Natural killer cell (primary cell): ENCODE measurements at regions not wholly inside any gene's neighbourhood (a gene's known extent, or its start where the extent isn't known, plus 50 kb on each side); places are given as distances from the start of the nearest gene placed in this dataset.

Source experiments
- ATAC-seq, 3 donors: fragments of 150-1000 bp in 2 of 3; fragments of 200-7000 bp in 1 of 3; cut with Tn5 transposase; 1 replicate in 1 of 3; 2 replicates in 2 of 3; pipeline ENCODE4 v1.10.0; 2021; ENCODE audit warnings: mild to moderate bottlenecking in 2 of 3, moderate library complexity in 2 of 3
- DNase-seq, 2 donors: peaks; one replicate each; pipeline versions ENCODE4 v3.0.0 to v3.0.0-alpha.2; 2013 to 2021; ENCODE audit warnings: mixed read lengths in 1 of 2
- H3K27ac ChIP-seq: one replicate; pipeline ENCODE4 v1.5.1; 2013; ENCODE audit warnings: mild to moderate bottlenecking, low read length
- H3K27me3 ChIP-seq: one replicate; pipeline ENCODE4 v1.6.1; 2013; ENCODE audit warnings: low read length; ENCODE audit not compliant: control insufficient read depth, insufficient read depth
- H3K36me3 ChIP-seq: one replicate; pipeline ENCODE4 v1.6.1; 2013; ENCODE audit warnings: low read length; ENCODE audit not compliant: control insufficient read depth, insufficient read depth
- H3K4me1 ChIP-seq: one replicate; pipeline ENCODE4 v1.6.1; 2013; ENCODE audit warnings: low read length; ENCODE audit not compliant: control insufficient read depth, insufficient read depth
- H3K4me3 ChIP-seq: one replicate; pipeline ENCODE4 v1.5.1; 2013; ENCODE audit warnings: low read length
- H3K9me3 ChIP-seq: one replicate; pipeline ENCODE4 v1.6.1; 2013; ENCODE audit warnings: low read length; ENCODE audit not compliant: control insufficient read depth, insufficient read depth
- H3K27ac Mint-ChIP-seq, 2 donors: one replicate each; pipeline ENCODE4 v1.8.0; 2022; ENCODE audit warnings: mild to moderate bottlenecking in 2 of 2, mixed read lengths in 2 of 2, moderate library complexity in 1 of 2
- H3K27me3 Mint-ChIP-seq, 2 donors: one replicate each; pipeline ENCODE4 v1.8.0; 2022; ENCODE audit warnings: low read depth in 2 of 2, mixed read lengths in 2 of 2
- H3K36me3 Mint-ChIP-seq: one replicate; pipeline ENCODE4 v1.8.0; 2022; ENCODE audit warnings: mixed read lengths
- H3K4me1 Mint-ChIP-seq, 2 donors: one replicate each; pipeline ENCODE4 v1.8.0; 2022; ENCODE audit warnings: mixed read lengths in 2 of 2
- H3K4me3 Mint-ChIP-seq: one replicate; pipeline ENCODE4 v1.8.0; 2022; ENCODE audit warnings: mild to moderate bottlenecking, moderate library complexity, mixed read lengths
- H3K9me3 Mint-ChIP-seq, 2 donors: one replicate each; pipeline ENCODE4 v1.8.0; 2022; ENCODE audit warnings: mixed read lengths in 2 of 2
- CTCF ChIP-seq: fragments of 200-600 bp; IDR thresholded peaks from one replicate; pipeline ENCODE4 v1.8.0; 2022; ENCODE audit warnings: antibody characterized with exemption
- WGBS: methylation state at CpG from one replicate; pipeline ENCODE4 v1.1.7; 2013; ENCODE audit warnings: missing lambda C conversion rate; ENCODE audit not compliant: insufficient coverage; 5-methylcytosine and 5-hydroxymethylcytosine counted together
- intact Hi-C: fragments of 100-400 bp; cut with micrococcal nuclease; formaldehyde crosslinking; loops from one replicate; pipeline ENCODE4 v1.14.2; 2022

GRCh38 chr4:184324939-184325477 lies 107.3 kb upstream of the ENPP6 start:
- Histone ChIP-seq H3K9me3 (no peaks in the 10 kb centered on the region), H3K4me1 (peaks cover 17% of the 10 kb centered on the region), H3K27ac (no peak overlapping the region), H3K4me3 (no peak overlapping the region), H3K27me3 (no peaks in the 10 kb centered on the region), H3K36me3 (no peaks in the 10 kb centered on the region)
- TF ChIP-seq CTCF, result no peak
- H3K27ac Mint-ChIP-seq, result no peak overlapping the region
- DNase-seq, result no peak
- H3K36me3 Mint-ChIP-seq, result no peaks in the 10 kb centered on the region
- peaks cover 5% of the 10 kb centered on the region in 2 donors for H3K4me1 Mint-ChIP-seq
- ATAC-seq, result no peak
- 96% methylated on average over 6 of the region's 6 CpGs for WGBS
- no peaks in the 10 kb centered on the region for H3K27me3 Mint-ChIP-seq
- intact Hi-C loops, result no loop called here
- H3K4me3 Mint-ChIP-seq, result no peak overlapping the region
- no peaks in the 10 kb centered on the region for H3K9me3 Mint-ChIP-seq

- ATAC-seq (no peak), DNase-seq (no peak)
- H3K4me3 Mint-ChIP-seq, result no peak overlapping the region
- Histone ChIP-seq H3K27me3 (no peaks in the 10 kb centered on the region), H3K36me3 (no peaks in the 10 kb centered on the region), H3K9me3 (no peaks in the 10 kb centered on the region), H3K4me1 (peaks cover 7% of the 10 kb centered on the region), H3K27ac (no peak overlapping the region), H3K4me3 (no peak overlapping the region)
- H3K36me3 Mint-ChIP-seq, result no peaks in the 10 kb centered on the region
- WGBS, result 93% methylated on average over 1 of the region's 2 CpGs
- H3K27me3 Mint-ChIP-seq, result no peaks in the 10 kb centered on the region
- H3K4me1 Mint-ChIP-seq, result no peaks in the 10 kb centered on the region
- TF ChIP-seq CTCF, result no peak
- intact Hi-C loops, result no loop called here
- no peak overlapping the region for H3K27ac Mint-ChIP-seq
- H3K9me3 Mint-ChIP-seq, result no peaks in the 10 kb centered on the region
Measured at GRCh38 chr4:184322328-184323025, 104.8 kb upstream of the ENPP6 start.

- no peaks in the 10 kb centered on the region for H3K4me1 Mint-ChIP-seq
- H3K4me3 ChIP-seq, result no peak overlapping the region
- no peaks in the 10 kb centered on the region for H3K36me3 Mint-ChIP-seq
- no peaks in the 10 kb centered on the region for H3K9me3 Mint-ChIP-seq
- H3K4me1 ChIP-seq, result peaks cover 7% of the 10 kb centered on the region
- H3K27me3 ChIP-seq, result no peaks in the 10 kb centered on the region
- ATAC-seq (no peak), DNase-seq (no peak)
- no peaks in the 10 kb centered on the region for H3K9me3 ChIP-seq
- no peak overlapping the region for H3K4me3 Mint-ChIP-seq
- H3K27ac Mint-ChIP-seq, result no peak overlapping the region
- intact Hi-C loops, result no loop called here
- H3K27ac ChIP-seq, result no peak overlapping the region
- TF ChIP-seq CTCF, result no peak
- H3K36me3 ChIP-seq, result no peaks in the 10 kb centered on the region
- 97% methylated on average over 8 of the region's 8 CpGs for WGBS
- no peaks in the 10 kb centered on the region for H3K27me3 Mint-ChIP-seq
Measured at GRCh38 chr4:184320631-184321030, 103.0 kb upstream of the ENPP6 start.

GRCh38 chr4:184318852-184319251 lies 101.2 kb upstream of the ENPP6 start:
- Mint-ChIP-seq H3K4me1 (peaks cover 3 to 5% of the 10 kb centered on the region in 2 donors), H3K36me3 (no peaks in the 10 kb centered on the region), H3K27ac (no peak overlapping the region), H3K9me3 (no peaks in the 10 kb centered on the region), H3K27me3 (no peaks in the 10 kb centered on the region), H3K4me3 (no peak overlapping the region)
- DNase-seq (no peak), ATAC-seq (no peak)
- intact Hi-C loops, result no loop called here
- H3K9me3 ChIP-seq, result no peaks in the 10 kb centered on the region
- WGBS, result 90% methylated on average over 8 of the region's 8 CpGs
- H3K27ac ChIP-seq, result no peak overlapping the region
- H3K27me3 ChIP-seq, result no peaks in the 10 kb centered on the region
- H3K4me1 ChIP-seq, result peaks cover 16% of the 10 kb centered on the region
- TF ChIP-seq CTCF, result no peak
- no peak overlapping the region for H3K4me3 ChIP-seq
- no peaks in the 10 kb centered on the region for H3K36me3 ChIP-seq
